ENCODE measurements at regions not wholly inside any gene's neighbourhood (a gene's known extent, or its start where the extent isn't known, plus 50 kb on each side); places are given as distances from the start of the nearest gene placed in this dataset.

DNA sequence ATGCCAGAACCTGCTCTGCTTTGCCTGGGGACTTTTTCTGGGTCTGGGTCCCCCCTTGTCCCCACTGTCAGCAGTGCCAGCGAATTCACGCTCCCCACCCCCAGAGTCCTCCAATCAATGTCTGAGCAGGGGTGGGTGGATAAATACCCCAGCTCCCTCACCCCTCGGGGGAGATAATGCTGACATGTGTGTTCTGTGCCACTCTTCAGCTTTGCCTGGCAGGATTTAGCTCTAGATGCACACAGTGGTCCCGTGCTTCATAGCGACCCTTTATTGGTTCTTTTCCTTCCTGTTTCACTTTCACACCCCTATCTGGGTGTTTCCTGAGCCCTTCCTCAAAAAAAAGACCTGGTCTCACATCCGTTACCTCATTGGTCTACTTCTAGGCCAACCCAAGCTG lies 277.0 kb downstream of the NPIPA8 start:
- no peak for TF ChIP-seq TAF1 (IDR thresholded peaks at IDR 0.05; ENCODE audit: borderline replicate concordance, insufficient read depth, low read length)
- no peak for TF ChIP-seq SIN3A (IDR thresholded peaks at IDR 0.05; ENCODE audit: borderline replicate concordance, insufficient read depth, low read length)
- TF ChIP-seq, protein P1, sequence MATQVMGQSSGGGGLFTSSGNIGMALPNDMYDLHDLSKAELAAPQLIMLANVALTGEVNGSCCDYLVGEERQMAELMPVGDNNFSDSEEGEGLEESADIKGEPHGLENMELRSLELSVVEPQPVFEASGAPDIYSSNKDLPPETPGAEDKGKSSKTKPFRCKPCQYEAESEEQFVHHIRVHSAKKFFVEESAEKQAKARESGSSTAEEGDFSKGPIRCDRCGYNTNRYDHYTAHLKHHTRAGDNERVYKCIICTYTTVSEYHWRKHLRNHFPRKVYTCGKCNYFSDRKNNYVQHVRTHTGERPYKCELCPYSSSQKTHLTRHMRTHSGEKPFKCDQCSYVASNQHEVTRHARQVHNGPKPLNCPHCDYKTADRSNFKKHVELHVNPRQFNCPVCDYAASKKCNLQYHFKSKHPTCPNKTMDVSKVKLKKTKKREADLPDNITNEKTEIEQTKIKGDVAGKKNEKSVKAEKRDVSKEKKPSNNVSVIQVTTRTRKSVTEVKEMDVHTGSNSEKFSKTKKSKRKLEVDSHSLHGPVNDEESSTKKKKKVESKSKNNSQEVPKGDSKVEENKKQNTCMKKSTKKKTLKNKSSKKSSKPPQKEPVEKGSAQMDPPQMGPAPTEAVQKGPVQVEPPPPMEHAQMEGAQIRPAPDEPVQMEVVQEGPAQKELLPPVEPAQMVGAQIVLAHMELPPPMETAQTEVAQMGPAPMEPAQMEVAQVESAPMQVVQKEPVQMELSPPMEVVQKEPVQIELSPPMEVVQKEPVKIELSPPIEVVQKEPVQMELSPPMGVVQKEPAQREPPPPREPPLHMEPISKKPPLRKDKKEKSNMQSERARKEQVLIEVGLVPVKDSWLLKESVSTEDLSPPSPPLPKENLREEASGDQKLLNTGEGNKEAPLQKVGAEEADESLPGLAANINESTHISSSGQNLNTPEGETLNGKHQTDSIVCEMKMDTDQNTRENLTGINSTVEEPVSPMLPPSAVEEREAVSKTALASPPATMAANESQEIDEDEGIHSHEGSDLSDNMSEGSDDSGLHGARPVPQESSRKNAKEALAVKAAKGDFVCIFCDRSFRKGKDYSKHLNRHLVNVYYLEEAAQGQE (IDR thresholded peaks at IDR 0.05; ENCODE audit: insufficient read depth in 1 of 2, low read depth in 2 of 2, low read length in 2 of 2): no peak
- no peak for TF ChIP-seq FOXP2 (optimal IDR thresholded peaks at IDR 0.05; ENCODE audit: borderline replicate concordance, extremely low read depth, extremely low read length, insufficient read depth)

DNA sequence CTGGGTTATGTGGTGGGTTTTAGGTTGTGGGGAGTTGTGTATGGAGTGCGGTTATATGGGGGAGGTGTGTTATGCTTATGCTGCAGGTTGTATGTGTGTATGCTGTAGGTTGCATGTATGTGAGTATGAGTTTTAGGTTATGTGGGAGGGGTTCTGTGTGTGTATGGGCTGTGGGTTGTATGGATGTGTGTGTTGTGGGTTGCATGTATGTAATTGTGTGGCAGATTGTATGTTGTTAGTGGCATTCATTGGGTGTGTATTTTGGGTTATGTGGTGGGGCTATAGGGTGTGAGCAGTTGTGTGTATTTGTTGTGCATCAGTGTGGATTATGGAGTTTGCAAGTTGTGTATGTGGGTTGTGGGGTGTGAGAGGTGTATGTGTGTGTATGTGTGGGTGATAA lies 277.4 kb downstream of the NPIPA8 start:
- TF ChIP-seq, protein P1 (IDR thresholded peaks at IDR 0.05; ENCODE audit: insufficient read depth in 1 of 2, low read depth in 2 of 2, low read length in 2 of 2): no peak

DNA sequence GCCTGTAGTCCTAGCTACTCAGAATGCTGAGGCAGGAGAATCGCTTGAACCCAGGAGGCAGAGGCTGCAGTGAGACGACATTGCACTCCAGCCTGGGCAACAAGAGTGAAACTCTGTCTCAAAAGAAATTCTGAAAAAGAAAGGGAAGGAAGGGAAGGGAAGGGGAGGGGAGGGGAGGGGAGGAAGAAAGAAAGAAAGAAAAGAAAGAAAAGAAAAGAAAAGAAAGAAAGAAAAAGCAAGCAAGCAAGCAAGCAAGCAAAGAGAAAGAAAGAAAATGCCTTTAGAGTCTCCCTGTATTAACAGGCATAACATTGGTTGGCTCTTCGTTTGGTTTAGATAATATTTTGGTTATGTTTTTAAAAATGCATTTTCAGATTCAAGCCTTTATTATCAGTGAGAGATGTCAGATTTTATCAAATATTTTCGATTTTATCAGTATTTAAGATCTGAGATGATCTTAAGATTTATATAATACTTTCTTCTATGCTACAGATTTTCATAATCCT lies 281.1 kb downstream of the NPIPA8 start:
- TF ChIP-seq FOXP2 (optimal IDR thresholded peaks at IDR 0.05; ENCODE audit: borderline replicate concordance, extremely low read depth, extremely low read length, insufficient read depth) (no peak), POLR2AphosphoS5 (IDR thresholded peaks at IDR 0.05; ENCODE audit: low read depth, low read length) (no peak), SIN3A (IDR thresholded peaks at IDR 0.05; ENCODE audit: borderline replicate concordance, insufficient read depth, low read length) (no peak), TAF1 (IDR thresholded peaks at IDR 0.05; ENCODE audit: borderline replicate concordance, insufficient read depth, low read length) (no peak)
- TF ChIP-seq, protein P1 (IDR thresholded peaks at IDR 0.05; ENCODE audit: insufficient read depth in 1 of 2, low read depth in 2 of 2, low read length in 2 of 2): no peak

DNA sequence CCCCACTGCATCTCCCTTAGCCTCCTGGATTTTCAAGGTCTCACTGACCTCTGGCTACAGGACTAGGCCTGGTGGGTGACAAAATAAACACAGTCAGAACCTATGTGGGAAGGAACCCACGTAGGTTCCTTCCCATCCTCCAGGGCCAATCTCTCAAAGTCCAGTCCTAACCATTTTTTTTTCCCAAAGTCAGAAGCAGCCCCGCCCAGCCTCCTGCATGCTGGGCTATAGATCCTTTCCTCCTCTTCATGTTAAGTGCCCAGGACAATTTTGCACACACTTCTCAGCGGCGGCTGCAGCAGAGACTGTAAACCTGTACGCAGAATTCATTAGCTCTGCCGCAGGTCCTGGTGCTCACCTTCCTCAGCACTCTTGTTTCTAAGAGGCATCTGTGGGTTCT lies 285.8 kb downstream of the NPIPA8 start:
- TF ChIP-seq SIN3A (IDR thresholded peaks at IDR 0.05; ENCODE audit: borderline replicate concordance, insufficient read depth, low read length) (no peak), TAF1 (IDR thresholded peaks at IDR 0.05; ENCODE audit: borderline replicate concordance, insufficient read depth, low read length) (no peak), POLR2AphosphoS5 (IDR thresholded peaks at IDR 0.05; ENCODE audit: low read depth, low read length) (no peak), FOXP2 (optimal IDR thresholded peaks at IDR 0.05; ENCODE audit: borderline replicate concordance, extremely low read depth, extremely low read length, insufficient read depth) (no peak)
- TF ChIP-seq, protein P1 (IDR thresholded peaks at IDR 0.05; ENCODE audit: insufficient read depth in 1 of 2, low read depth in 2 of 2, low read length in 2 of 2): no peak

DNA sequence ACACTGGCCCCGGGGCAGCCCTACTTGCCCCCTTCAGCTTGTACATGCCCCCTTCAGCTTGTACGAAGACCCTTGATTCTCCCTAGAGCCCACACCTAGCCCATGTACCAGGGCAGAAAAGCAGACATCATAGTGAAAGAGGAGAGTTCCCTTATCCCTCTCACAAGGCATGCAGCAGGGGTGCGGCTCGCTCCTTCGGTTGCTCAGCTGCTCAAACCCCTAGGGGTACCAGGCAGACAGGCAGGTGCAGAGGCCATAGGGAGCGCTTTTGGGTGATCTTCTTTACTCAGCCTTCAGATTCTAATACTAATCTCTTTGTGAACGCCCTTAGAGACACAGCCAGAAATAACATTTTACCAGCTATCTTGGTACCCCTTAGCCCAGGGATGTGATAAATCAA lies 286.3 kb downstream of the NPIPA8 start:
- TF ChIP-seq SIN3A (IDR thresholded peaks at IDR 0.05; ENCODE audit: borderline replicate concordance, insufficient read depth, low read length) (no peak), POLR2AphosphoS5 (IDR thresholded peaks at IDR 0.05; ENCODE audit: low read depth, low read length) (no peak), FOXP2 (optimal IDR thresholded peaks at IDR 0.05; ENCODE audit: borderline replicate concordance, extremely low read depth, extremely low read length, insufficient read depth) (no peak), TAF1 (IDR thresholded peaks at IDR 0.05; ENCODE audit: borderline replicate concordance, insufficient read depth, low read length) (no peak)
- TF ChIP-seq, protein P1 (IDR thresholded peaks at IDR 0.05; ENCODE audit: insufficient read depth in 1 of 2, low read depth in 2 of 2, low read length in 2 of 2): no peak
